ENCODE measurements at regions not wholly inside any gene's neighbourhood (a gene's known extent, or its start where the extent isn't known, plus 50 kb on each side); places are given as distances from the start of the nearest gene placed in this dataset.

- DNase-seq (ENCODE audit: low spot score in 2 of 2) (no peak), ATAC-seq (no peak)
- no peak overlapping the region for H3K27ac Mint-ChIP-seq
- H3K9me3 Mint-ChIP-seq = peaks cover 15% of the 10 kb centered on the region
- H3K4me1 Mint-ChIP-seq = no peaks in the 10 kb centered on the region
- no peak overlapping the region for H3K4me3 Mint-ChIP-seq
- no peaks in the 10 kb centered on the region for H3K36me3 Mint-ChIP-seq
These were observed 1565.6 kb upstream of the LRRTM1 start for GRCh38 chr2:81870119-81870518.

- Mint-ChIP-seq H3K36me3 (no peaks in the 10 kb centered on the region), H3K9me3 (peaks cover 24% of the 10 kb centered on the region), H3K4me1 (no peaks in the 10 kb centered on the region), H3K27ac (no peak overlapping the region), H3K4me3 (no peak overlapping the region)
- DNase-seq (ENCODE audit: low spot score in 2 of 2) = no peak
- no peak for ATAC-seq
These were observed 1554.4 kb upstream of the LRRTM1 start for GRCh38 chr2:81858998-81859397.

GRCh38 chr2:81853341-81853740, 1548.8 kb upstream of the LRRTM1 start:
- Mint-ChIP-seq H3K36me3 (no peaks in the 10 kb centered on the region), H3K9me3 (peaks cover 12% of the 10 kb centered on the region), H3K4me3 (no peak overlapping the region), H3K4me1 (no peaks in the 10 kb centered on the region), H3K27ac (no peak overlapping the region)
- DNase-seq (ENCODE audit: low spot score in 2 of 2) (no peak), ATAC-seq (no peak)

GRCh38 chr2:81852651-81853050, 1548.1 kb upstream of the LRRTM1 start:
- Mint-ChIP-seq H3K36me3 (no peaks in the 10 kb centered on the region), H3K4me3 (no peak overlapping the region), H3K4me1 (no peaks in the 10 kb centered on the region), H3K27ac (no peak overlapping the region), H3K9me3 (peaks cover 14% of the 10 kb centered on the region)
- DNase-seq (ENCODE audit: low spot score in 2 of 2) (no peak), ATAC-seq (no peak)

- no peak overlapping the region for H3K4me3 Mint-ChIP-seq
- no peak overlapping the region for H3K27ac Mint-ChIP-seq
- H3K36me3 Mint-ChIP-seq = no peaks in the 10 kb centered on the region
- no peak for ATAC-seq
- no peak for DNase-seq (ENCODE audit: low spot score in 2 of 2)
- peaks cover 7% of the 10 kb centered on the region for H3K9me3 Mint-ChIP-seq
- no peaks in the 10 kb centered on the region for H3K4me1 Mint-ChIP-seq
These were observed 1535.2 kb upstream of the LRRTM1 start for GRCh38 chr2:81839780-81840179.

- no peaks in the 10 kb centered on the region for H3K4me1 Mint-ChIP-seq
- H3K4me3 Mint-ChIP-seq = no peak overlapping the region
- H3K9me3 Mint-ChIP-seq = peaks cover 6% of the 10 kb centered on the region
- no peak for DNase-seq (ENCODE audit: low spot score in 2 of 2)
- no peak overlapping the region for H3K27ac Mint-ChIP-seq
- H3K36me3 Mint-ChIP-seq = no peaks in the 10 kb centered on the region
- ATAC-seq = no peak
These were observed 1530.9 kb upstream of the LRRTM1 start for GRCh38 chr2:81835321-81836000.

GRCh38 chr2:81786811-81787210, 1482.3 kb upstream of the LRRTM1 start:
- no peak overlapping the region for H3K27ac Mint-ChIP-seq
- no peaks in the 10 kb centered on the region for H3K36me3 Mint-ChIP-seq
- DNase-seq (ENCODE audit: low spot score in 2 of 2) (no peak), ATAC-seq (no peak)
- peaks cover 9% of the 10 kb centered on the region for H3K9me3 Mint-ChIP-seq
- no peak overlapping the region for H3K4me3 Mint-ChIP-seq
- H3K4me1 Mint-ChIP-seq = no peaks in the 10 kb centered on the region

GRCh38 chr2:81767187-81767912, 1462.8 kb upstream of the LRRTM1 start:
- Mint-ChIP-seq H3K9me3 (peaks cover 14% of the 10 kb centered on the region), H3K4me3 (no peak overlapping the region), H3K27ac (no peak overlapping the region), H3K4me1 (no peaks in the 10 kb centered on the region), H3K36me3 (no peaks in the 10 kb centered on the region)
- no peak for DNase-seq (ENCODE audit: low spot score in 2 of 2)
- ATAC-seq = no peak

- Mint-ChIP-seq H3K4me1 (no peaks in the 10 kb centered on the region), H3K9me3 (peaks cover 38% of the 10 kb centered on the region)
These were observed 1443.0 kb upstream of the LRRTM1 start for GRCh38 chr2:81747481-81748070.

GRCh38 chr2:81739966-81740365, 1435.4 kb upstream of the LRRTM1 start:
- H3K27ac Mint-ChIP-seq = no peak overlapping the region
- no peaks in the 10 kb centered on the region for H3K36me3 Mint-ChIP-seq

More at GRCh38 chr2:81747481-81748070, 1443.0 kb upstream of the LRRTM1 start:
- ATAC-seq (no peak), DNase-seq (ENCODE audit: low spot score in 2 of 2) (no peak)
- no peaks in the 10 kb centered on the region for H3K36me3 Mint-ChIP-seq
- H3K27ac Mint-ChIP-seq = no peak overlapping the region
- no peak overlapping the region for H3K4me3 Mint-ChIP-seq

GRCh38 chr2:81734981-81735380, 1430.4 kb upstream of the LRRTM1 start:
- no peaks in the 10 kb centered on the region for H3K36me3 Mint-ChIP-seq
- no peak overlapping the region for H3K27ac Mint-ChIP-seq
- peaks cover 20% of the 10 kb centered on the region for H3K9me3 Mint-ChIP-seq
- H3K4me3 Mint-ChIP-seq = no peak overlapping the region
- ATAC-seq (no peak), DNase-seq (ENCODE audit: low spot score in 2 of 2) (no peak)
- no peaks in the 10 kb centered on the region for H3K4me1 Mint-ChIP-seq

More at GRCh38 chr2:81739966-81740365, 1435.4 kb upstream of the LRRTM1 start:
- Mint-ChIP-seq H3K4me1 (no peaks in the 10 kb centered on the region), H3K9me3 (peaks cover 28% of the 10 kb centered on the region), H3K4me3 (no peak overlapping the region)
- DNase-seq (ENCODE audit: low spot score in 2 of 2) (no peak), ATAC-seq (no peak)

GRCh38 chr2:81714817-81715216, 1410.3 kb upstream of the LRRTM1 start:
- ATAC-seq (no peak), DNase-seq (ENCODE audit: low spot score in 2 of 2) (no peak)
- Mint-ChIP-seq H3K36me3 (no peaks in the 10 kb centered on the region), H3K4me1 (no peaks in the 10 kb centered on the region), H3K4me3 (no peak overlapping the region), H3K9me3 (peaks cover 17% of the 10 kb centered on the region), H3K27ac (no peak overlapping the region)

GRCh38 chr2:81706856-81707255, 1402.3 kb upstream of the LRRTM1 start:
- DNase-seq (ENCODE audit: low spot score in 2 of 2) = no peak
- Mint-ChIP-seq H3K36me3 (no peaks in the 10 kb centered on the region), H3K4me3 (no peak overlapping the region), H3K9me3 (peaks cover 9% of the 10 kb centered on the region), H3K4me1 (no peaks in the 10 kb centered on the region), H3K27ac (no peak overlapping the region)
- no peak for ATAC-seq

GRCh38 chr2:81703831-81704230, 1399.3 kb upstream of the LRRTM1 start:
- H3K27ac Mint-ChIP-seq = no peak overlapping the region
- ATAC-seq = no peak
- DNase-seq (ENCODE audit: low spot score in 2 of 2) = no peak
- no peak overlapping the region for H3K4me3 Mint-ChIP-seq
- H3K36me3 Mint-ChIP-seq = no peaks in the 10 kb centered on the region
- H3K9me3 Mint-ChIP-seq = peaks cover 9% of the 10 kb centered on the region
- no peaks in the 10 kb centered on the region for H3K4me1 Mint-ChIP-seq

GRCh38 chr2:81692566-81692965, 1388.0 kb upstream of the LRRTM1 start:
- H3K4me3 Mint-ChIP-seq = no peak overlapping the region
- H3K9me3 Mint-ChIP-seq = peaks cover 21% of the 10 kb centered on the region
- H3K4me1 Mint-ChIP-seq = no peaks in the 10 kb centered on the region
- no peak overlapping the region for H3K27ac Mint-ChIP-seq
- DNase-seq (ENCODE audit: low spot score in 2 of 2) (no peak), ATAC-seq (no peak)
- no peaks in the 10 kb centered on the region for H3K36me3 Mint-ChIP-seq

- ATAC-seq (no peak), DNase-seq (ENCODE audit: low spot score in 2 of 2) (no peak)
- peaks cover 12% of the 10 kb centered on the region for H3K9me3 Mint-ChIP-seq
- no peaks in the 10 kb centered on the region for H3K4me1 Mint-ChIP-seq
- H3K36me3 Mint-ChIP-seq = no peaks in the 10 kb centered on the region
- H3K4me3 Mint-ChIP-seq = no peak overlapping the region
- no peak overlapping the region for H3K27ac Mint-ChIP-seq
These were observed 1371.1 kb upstream of the LRRTM1 start for GRCh38 chr2:81675641-81676040.
